DND-41 (cell line): ENCODE measurements at regions not wholly inside any gene's neighbourhood (a gene's known extent, or its start where the extent isn't known, plus 50 kb on each side); places are given as distances from the start of the nearest gene placed in this dataset.

Source experiments
- ATAC-seq: fragments of 200-7000 bp; cut with Tn5 transposase; 3 replicates; pipeline ENCODE4 v1.9.1; 2021; ENCODE audit warnings: low read depth; ENCODE audit not compliant: insufficient read depth
- DNase-seq: peaks from one replicate; pipeline ENCODE4 v3.0.0-alpha.2; 2020
- H2AFZ ChIP-seq: 2 replicates; pipeline ENCODE4 v1.6.0; 2012; ENCODE audit warnings: low read depth, low read length
- H3K27ac ChIP-seq: 2 replicates; pipeline ENCODE4 v1.5.1; 2012; ENCODE audit warnings: low read length, inconsistent platforms
- H3K27me3 ChIP-seq: fragments of 200-600 bp; sonication (generic); 2 replicates; pipeline ENCODE4 v1.6.0; 2012; ENCODE audit warnings: low read length, mild to moderate bottlenecking, inconsistent platforms; ENCODE audit not compliant: insufficient read depth, poor library complexity
- H3K36me3 ChIP-seq: 2 replicates; pipeline ENCODE4 v1.5.1; 2012; ENCODE audit warnings: low read length, inconsistent platforms; ENCODE audit not compliant: insufficient read depth
- H3K4me1 ChIP-seq: 2 replicates; pipeline ENCODE4 v1.5.1; 2012; ENCODE audit warnings: mild to moderate bottlenecking, low read length; ENCODE audit not compliant: insufficient read depth
- H3K4me2 ChIP-seq: 2 replicates; pipeline ENCODE4 v1.6.0; 2012; ENCODE audit warnings: mild to moderate bottlenecking, moderate library complexity, low read length, inconsistent platforms; ENCODE audit not compliant: insufficient read depth
- H3K4me3 ChIP-seq, 2 experiments: fragments of 200-600 bp in 1 of 2; shearing (Covaris generic) in 1 of 2; 2 replicates each; pipeline ENCODE4 v1.5.1; 2012 to 2016; ENCODE audit warnings: inconsistent platforms in 2 of 2, low read length in 2 of 2, mild to moderate bottlenecking in 2 of 2, low read depth in 1 of 2, moderate library complexity in 1 of 2
- H3K79me2 ChIP-seq: 2 replicates; pipeline ENCODE4 v1.6.0; 2012; ENCODE audit warnings: low read length, inconsistent platforms; ENCODE audit not compliant: insufficient read depth
- H3K9ac ChIP-seq: 2 replicates; pipeline ENCODE4 v1.6.0; 2012; ENCODE audit warnings: low read depth, mild to moderate bottlenecking, inconsistent platforms, low read length, moderate library complexity
- H3K9me3 ChIP-seq: 2 replicates; pipeline ENCODE4 v1.5.1; 2012; ENCODE audit warnings: low read length, moderate library complexity, mild to moderate bottlenecking, inconsistent platforms; ENCODE audit not compliant: insufficient read depth, severe bottlenecking
- H4K20me1 ChIP-seq: 2 replicates; pipeline ENCODE4 v1.6.0; 2012; ENCODE audit warnings: low read length; ENCODE audit not compliant: insufficient read depth
- EZH2 ChIP-seq: IDR thresholded peaks from 3 replicates; pipeline ENCODE4 v1.6.1; 2012; ENCODE audit warnings: borderline replicate concordance, low read depth, mild to moderate bottlenecking, moderate library complexity, low read length, inconsistent platforms; ENCODE audit not compliant: severe bottlenecking
- TF ChIP-seq, protein P1 (sequence below): IDR thresholded peaks from 2 replicates; pipeline ENCODE4 v1.5.1; 2012; ENCODE audit warnings: borderline replicate concordance, low read length, moderate library complexity, mild to moderate bottlenecking; ENCODE audit not compliant: poor library complexity, severe bottlenecking; ENCODE audit errors: extremely low read depth

GRCh38 chr3:17983106-17983505, 240.7 kb upstream of the TBC1D5 start:
- peak; percentile 83 for ATAC-seq
- H4K20me1 ChIP-seq, result no peaks in the 10 kb centered on the region
- TF ChIP-seq EZH2, result no peak
- TF ChIP-seq, protein P1, sequence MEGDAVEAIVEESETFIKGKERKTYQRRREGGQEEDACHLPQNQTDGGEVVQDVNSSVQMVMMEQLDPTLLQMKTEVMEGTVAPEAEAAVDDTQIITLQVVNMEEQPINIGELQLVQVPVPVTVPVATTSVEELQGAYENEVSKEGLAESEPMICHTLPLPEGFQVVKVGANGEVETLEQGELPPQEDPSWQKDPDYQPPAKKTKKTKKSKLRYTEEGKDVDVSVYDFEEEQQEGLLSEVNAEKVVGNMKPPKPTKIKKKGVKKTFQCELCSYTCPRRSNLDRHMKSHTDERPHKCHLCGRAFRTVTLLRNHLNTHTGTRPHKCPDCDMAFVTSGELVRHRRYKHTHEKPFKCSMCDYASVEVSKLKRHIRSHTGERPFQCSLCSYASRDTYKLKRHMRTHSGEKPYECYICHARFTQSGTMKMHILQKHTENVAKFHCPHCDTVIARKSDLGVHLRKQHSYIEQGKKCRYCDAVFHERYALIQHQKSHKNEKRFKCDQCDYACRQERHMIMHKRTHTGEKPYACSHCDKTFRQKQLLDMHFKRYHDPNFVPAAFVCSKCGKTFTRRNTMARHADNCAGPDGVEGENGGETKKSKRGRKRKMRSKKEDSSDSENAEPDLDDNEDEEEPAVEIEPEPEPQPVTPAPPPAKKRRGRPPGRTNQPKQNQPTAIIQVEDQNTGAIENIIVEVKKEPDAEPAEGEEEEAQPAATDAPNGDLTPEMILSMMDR, result peak; percentile 18
- H3K27ac ChIP-seq, result peak overlapping the region; percentile 98
- H2AFZ ChIP-seq, result no peak overlapping the region
- peak overlapping the region; percentile 39 for H3K4me2 ChIP-seq
- peaks cover 14% of the 10 kb centered on the region; the same call in 1 of the 2 replicates for H3K79me2 ChIP-seq
- no peak overlapping the region; a peak in 1 of 4 replicates for H3K4me3 ChIP-seq
- peak overlapping the region; percentile 58 for H3K9ac ChIP-seq
- no peaks in the 10 kb centered on the region for H3K36me3 ChIP-seq
- peaks cover 100% of the 10 kb centered on the region for H3K4me1 ChIP-seq
- H3K27me3 ChIP-seq, result no peaks in the 10 kb centered on the region
- H3K9me3 ChIP-seq, result no peaks in the 10 kb centered on the region
- peak; percentile 95 for DNase-seq

GRCh38 chr3:17982211-17982880, 239.9 kb upstream of the TBC1D5 start:
- ATAC-seq, result no peak
- Histone ChIP-seq H3K27ac (peak overlapping the region; percentile 98), H3K4me2 (peak overlapping the region; percentile 39; the same call in 1 of the 2 replicates), H3K36me3 (no peaks in the 10 kb centered on the region), H3K9me3 (no peaks in the 10 kb centered on the region), H3K4me3 (peak overlapping the region in 1 of 2 experiments; percentile 17; a peak in 1 of 4 replicates), H3K4me1 (peaks cover 100% of the 10 kb centered on the region), H2AFZ (peak overlapping the region; percentile 9), H3K27me3 (no peaks in the 10 kb centered on the region), H4K20me1 (no peaks in the 10 kb centered on the region), H3K79me2 (peaks cover 14% of the 10 kb centered on the region; the same call in 1 of the 2 replicates), H3K9ac (peak overlapping the region; percentile 58)
- no peak for DNase-seq
- no peak for TF ChIP-seq EZH2
- TF ChIP-seq, protein P1, result no peak

DNA sequence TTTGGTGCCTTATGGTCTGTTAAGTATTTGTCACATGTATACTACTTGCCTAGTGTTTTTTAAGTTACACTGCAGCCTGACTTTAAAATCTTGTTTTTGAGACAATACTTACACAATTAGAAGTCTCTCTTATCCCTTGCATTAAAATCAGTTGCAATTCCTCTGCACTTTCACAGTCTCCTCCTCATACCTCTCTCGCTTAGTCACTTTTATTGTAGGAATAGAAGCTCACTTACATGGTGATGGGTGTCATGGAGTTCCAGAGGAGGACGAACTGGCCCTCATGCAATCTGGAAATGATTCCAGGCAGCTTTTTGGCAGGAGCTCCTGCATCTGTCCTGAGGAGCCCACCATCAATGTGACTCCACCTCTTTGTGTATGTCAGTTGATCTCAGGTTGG, 238.4 kb upstream of the TBC1D5 start:
- Histone ChIP-seq H3K4me2 (peak overlapping the region; percentile 28), H3K4me3 (peak overlapping the region in 1 of 2 experiments; percentile 8; a peak in 1 of 4 replicates), H3K27me3 (no peaks in the 10 kb centered on the region), H3K4me1 (peaks cover 100% of the 10 kb centered on the region), H3K79me2 (peaks cover 14% of the 10 kb centered on the region; the same call in 1 of the 2 replicates), H3K9me3 (no peaks in the 10 kb centered on the region), H2AFZ (peak overlapping the region; percentile 23; the same call in 1 of the 2 replicates), H3K9ac (peak overlapping the region; percentile 58), H3K27ac (peak overlapping the region; percentile 98), H4K20me1 (no peaks in the 10 kb centered on the region), H3K36me3 (no peaks in the 10 kb centered on the region)
- no peak for TF ChIP-seq EZH2
- TF ChIP-seq, protein P1, result no peak
- no peak for DNase-seq
- no peak for ATAC-seq
